Spleen (tissue), 7 donors: ENCODE measurements at regions not wholly inside any gene's neighbourhood (a gene's known extent, or its start where the extent isn't known, plus 50 kb on each side); places are given as distances from the start of the nearest gene placed in this dataset.

Experiments used
- CTCF ChIP-seq, 11 experiments: fragments of 200-600 bp in 7 of 11; fragments of 450-650 bp in 4 of 11; sonication (generic) in 4 of 11; IDR thresholded peaks in 8 of 11; conservative IDR thresholded peaks in 3 of 11; 1 replicate in 7 of 11; 2 replicates in 4 of 11; pipeline versions ENCODE4 v1.4.0 to v1.8.0; 2016 to 2021; ENCODE audit warnings: antibody characterized with exemption in 11 of 11, inconsistent platforms in 4 of 11, mild to moderate bottlenecking in 1 of 11
- POLR2A ChIP-seq, 3 donors: fragments of 450-650 bp; IDR thresholded peaks; one replicate each; pipeline ENCODE4 v1.5.1; 2017; ENCODE audit warnings: antibody characterized with exemption in 3 of 3, mild to moderate bottlenecking in 1 of 3
- donor health status: DM: no; HTN: no; CAD: no; lungs with moderate emphysema.
- donor health status: DM: no; HTN: no; CAD: no.
- donor health status: DM: no; HTN: no; CAD: no.

- TF ChIP-seq CTCF (IDR thresholded peaks at IDR 0.05 in 8 of 11, conservative IDR thresholded peaks at IDR 0.05 in 3 of 11), result no peak
- TF ChIP-seq POLR2A (IDR thresholded peaks at IDR 0.05), result no peak
Observed at GRCh38 chr12:130097342-130097741, 64.9 kb upstream of the FZD10 start.
